Kidney capillary endothelial cell (primary cell): ENCODE measurements at regions not wholly inside any gene's neighbourhood (a gene's known extent, or its start where the extent isn't known, plus 50 kb on each side); places are given as distances from the start of the nearest gene placed in this dataset.
A peak's percentile ranks its signal among the peaks of the same experiment; 100 is the strongest.

Experiments
- DNase-seq: peaks from one replicate; pipeline ENCODE4 v3.0.0-alpha.2; 2018; ENCODE audit warnings: low spot score

DNA sequence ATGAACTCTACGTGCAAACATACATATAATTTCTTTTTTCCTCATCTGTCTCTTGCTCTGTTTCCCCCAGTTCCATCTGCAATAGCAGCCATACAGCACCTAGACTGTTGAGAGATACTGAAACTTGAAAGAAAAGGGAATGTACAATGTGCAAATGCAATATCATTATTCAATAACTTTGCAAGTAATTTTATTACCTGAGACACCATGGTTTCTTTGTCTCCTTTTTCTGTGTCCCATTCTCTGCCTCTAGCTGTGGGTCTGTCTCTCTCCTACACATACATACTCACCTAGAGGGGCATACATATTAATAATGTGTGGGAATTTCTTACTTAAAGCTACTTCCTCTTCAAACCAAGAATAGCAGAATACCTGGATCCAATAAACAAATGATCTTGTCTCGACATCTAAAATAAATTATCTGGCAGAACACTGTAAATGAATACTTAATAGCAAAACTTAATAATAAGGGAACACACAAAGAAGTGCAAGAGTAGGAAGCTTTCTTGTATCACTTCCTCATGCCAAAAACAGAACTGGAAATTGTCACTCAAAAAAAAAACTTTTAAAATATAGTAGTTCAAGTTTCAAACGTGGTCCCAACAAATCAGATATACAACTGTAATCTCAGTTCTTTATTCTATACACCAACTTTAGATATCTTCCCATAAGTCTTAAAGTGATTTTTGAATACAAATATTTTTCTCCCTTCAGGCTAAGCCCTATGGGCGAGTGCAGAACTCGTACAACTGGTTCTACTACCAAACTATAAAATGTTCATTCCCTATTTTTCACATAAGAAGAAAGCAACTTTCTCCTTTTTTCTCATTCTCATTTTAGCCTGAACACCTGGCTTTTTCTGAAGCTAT, 194.6 kb downstream of the NRIP1 start:
- DNase-seq, result no peak

DNA sequence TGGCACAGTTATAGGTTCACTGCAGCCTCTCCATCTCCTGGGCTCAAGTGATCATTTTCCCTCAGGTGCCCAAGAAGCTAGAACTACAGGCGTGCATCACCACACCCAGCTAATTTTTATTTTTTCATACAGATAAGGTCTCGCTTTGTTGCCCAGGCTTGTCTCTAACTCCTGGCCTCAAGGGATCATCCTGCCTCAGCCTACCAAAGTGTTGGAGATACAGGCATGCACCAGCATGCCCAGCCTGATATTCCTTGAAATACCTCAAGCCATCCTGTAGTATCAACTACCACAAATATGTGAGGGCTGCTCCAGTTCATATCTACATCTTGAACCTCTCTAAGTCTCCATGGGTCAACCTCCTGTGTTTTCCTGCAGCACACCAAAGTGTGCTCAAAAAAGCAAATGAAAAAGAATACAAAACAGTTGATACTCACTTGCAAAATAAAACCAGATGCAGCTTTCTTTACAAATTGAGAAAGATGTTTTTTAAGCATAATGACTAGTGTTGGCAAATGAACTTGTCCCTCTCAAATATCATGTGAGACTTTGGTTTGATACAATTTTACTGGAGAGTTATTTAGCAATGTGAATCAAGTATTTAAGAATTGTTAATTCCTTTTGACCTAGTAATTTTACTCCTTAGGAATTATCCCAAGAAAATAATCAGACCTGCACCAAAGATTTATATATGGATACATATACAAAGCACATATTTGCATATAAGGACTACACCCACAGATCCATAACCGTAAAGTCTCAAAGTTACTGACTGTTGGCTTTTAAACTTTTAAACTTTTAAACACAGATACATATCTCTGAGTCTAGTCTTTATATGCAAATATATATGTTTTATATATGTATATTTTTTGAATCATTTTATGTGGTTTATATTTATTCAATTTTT, 197.7 kb downstream of the NRIP1 start:
- DNase-seq, result no peak

DNA sequence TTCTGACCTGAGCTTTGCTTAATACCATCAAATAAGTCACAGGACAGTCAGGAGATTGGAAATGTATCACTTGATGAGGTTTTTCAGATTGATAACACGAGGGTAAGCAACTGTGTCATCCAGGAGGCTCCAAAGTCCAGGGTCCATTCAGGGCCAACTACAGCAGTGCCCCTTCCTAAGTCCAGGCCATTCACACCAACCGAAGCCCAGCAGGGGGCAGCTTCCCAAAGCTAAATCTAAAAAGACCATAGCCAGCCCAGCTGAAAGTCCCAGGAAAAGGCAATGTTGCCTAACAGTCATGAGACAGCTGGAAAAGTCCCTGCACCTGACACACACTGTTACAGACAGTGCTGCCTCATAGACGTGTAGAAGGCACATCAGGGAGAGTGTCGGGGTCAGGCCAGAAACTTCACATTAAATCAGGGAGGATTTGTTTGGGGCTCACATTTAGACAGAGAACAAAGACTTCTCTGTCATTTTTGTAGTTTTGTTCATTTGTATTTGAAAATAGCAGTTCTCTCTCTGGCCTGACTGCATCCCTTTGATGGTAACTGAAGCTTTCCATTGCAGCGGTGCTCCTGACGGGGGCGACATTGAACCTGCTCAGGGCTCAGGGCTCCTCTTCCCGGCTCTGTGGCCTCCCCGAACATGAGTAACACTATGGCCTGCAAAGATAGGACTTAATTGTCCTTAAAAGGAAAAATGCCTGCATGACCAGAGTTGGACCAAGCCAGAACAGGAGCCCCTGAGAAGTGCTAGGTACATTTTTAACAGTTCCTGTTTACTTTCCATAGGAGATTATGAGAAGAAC, 200.4 kb downstream of the NRIP1 start:
- peak; percentile 71 for DNase-seq

DNA sequence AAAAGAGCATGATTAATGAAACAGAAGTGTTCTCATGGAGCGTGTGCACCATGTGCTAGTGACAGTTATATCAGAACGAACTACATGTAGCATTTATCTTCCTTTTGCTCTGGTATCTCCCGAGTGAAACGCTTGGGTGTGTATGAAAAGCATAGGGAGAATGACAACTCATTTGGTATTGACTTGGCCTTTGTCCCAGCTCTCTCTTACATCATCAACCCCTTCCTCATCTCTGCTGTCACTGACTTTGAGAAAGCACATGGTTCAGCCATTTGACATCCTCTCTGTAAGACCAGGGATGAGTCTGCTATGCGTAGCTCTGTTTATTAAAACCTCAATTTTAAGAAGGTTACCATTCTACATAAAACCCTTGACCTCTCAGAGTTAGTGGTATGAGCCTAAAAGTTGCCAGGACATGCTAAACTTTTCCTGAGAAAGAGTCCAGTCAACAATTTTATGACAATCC, 201.0 kb downstream of the NRIP1 start:
- no peak for DNase-seq

DNA sequence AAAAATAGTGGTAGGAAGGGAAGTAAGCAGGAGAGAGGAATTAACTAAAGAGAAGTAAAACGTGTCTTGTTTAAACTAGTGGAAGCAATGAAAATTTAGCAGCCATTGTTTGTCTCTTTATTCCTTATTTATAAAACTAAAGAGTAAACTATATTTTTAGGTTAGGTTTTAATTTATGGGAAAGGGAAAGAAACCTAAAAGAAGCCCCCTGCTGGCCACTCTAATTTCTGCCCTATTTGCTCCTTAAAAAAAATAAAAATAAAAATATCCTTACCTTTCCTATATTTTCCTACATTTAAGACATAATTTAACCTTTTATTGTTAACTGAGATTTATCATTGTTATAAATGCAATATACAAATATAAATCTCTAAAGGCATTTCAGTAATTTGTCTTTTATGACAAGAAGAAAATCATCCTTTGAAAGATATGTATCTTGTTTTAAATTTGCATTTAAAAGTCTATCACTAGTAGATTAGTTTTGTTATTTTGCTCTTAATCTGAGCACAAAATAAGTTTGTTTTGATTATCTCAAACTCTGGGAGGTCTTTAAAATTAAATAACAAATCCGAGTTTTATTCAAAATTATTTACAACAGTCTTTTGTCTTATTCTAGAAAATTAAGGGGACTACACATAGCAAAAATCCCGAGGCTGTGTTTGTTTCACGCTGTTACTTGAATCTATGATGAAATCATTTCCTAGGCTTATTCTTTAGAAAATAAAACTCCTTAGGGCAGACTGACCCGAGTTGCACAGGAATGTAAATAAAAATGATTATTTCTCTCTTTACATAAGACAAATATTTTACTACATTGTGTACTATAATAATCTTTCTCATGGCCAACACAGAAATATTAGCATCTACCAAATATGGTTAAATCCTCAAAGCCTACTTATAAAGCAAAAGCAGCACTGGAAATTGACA, 201.7 kb downstream of the NRIP1 start:
- peak; percentile 37 for DNase-seq

DNA sequence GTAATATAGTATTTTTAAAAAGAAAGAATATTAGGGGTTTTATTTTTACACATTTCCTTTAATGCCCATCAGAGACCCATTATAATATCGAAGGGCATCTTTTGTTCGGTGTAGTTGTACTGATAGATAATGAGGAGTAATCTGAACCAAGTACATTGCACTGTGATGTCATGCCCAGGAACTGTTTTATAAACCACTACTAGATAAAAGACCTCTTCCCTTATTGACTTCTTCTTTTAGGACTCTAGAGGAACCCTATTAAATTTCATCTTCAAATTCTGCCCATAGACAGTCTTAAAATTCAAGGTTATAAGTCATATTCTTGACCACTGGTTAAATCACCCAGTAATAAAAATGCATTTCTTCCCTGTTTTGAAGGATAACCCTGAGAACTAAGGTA, 206.5 kb downstream of the NRIP1 start:
- DNase-seq, result no peak

DNA sequence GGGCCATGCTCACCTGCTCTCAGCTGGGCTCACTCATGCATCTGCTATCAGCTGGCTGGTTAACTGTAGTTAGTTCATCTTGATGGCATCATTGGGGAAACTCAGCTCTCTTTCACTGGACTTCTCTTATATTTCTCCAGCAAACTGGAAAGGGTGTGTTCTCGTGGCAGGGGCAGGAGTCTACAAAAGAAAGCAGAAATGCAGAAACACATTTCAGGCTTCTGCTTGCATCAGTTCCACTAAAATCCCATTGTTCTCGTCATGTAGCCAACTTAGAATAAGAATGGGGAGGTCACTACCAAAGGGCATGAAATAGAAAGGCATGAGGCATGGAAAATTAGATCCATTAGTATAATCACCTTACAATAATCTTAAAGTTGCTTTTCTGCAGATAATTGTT, 207.3 kb downstream of the NRIP1 start:
- DNase-seq, result no peak

DNA sequence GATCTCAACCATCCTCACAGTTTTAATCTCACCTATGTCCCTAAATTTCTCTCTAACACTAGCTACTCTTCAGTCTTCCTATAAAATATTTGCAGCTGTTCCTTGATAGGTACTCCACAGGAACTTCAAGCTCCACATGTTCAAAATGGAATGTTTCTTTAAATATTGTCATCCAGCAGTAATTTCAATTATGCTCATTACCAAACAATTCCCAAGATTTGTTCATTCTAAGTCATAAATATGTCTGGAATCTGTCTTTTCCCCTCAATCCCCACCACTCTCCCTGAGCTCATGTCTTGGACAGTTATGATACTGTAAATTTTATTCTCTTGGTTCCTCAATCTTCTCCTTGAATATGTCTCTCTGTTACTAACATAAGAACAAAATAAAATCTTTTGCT, 214.4 kb downstream of the NRIP1 start:
- no peak for DNase-seq

DNA sequence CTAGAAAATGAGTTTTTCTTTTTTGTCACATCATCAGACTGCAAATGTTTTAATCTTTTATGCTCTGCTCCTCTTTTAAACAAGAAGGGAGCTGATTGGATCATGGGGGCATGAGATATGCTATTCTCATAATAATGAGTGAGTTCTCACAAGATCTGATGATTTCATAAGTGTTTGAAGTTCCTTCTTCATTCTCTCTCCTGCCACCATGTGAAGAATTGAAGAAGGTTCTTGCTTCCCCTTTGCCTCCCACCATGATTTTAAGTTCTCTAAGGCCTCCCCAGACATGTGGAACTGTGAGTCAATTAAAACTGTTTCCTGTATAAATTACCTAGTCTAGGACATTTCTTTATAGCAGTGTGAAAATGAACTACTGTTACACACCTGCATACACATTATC, 218.2 kb downstream of the NRIP1 start:
- DNase-seq, result no peak

DNA sequence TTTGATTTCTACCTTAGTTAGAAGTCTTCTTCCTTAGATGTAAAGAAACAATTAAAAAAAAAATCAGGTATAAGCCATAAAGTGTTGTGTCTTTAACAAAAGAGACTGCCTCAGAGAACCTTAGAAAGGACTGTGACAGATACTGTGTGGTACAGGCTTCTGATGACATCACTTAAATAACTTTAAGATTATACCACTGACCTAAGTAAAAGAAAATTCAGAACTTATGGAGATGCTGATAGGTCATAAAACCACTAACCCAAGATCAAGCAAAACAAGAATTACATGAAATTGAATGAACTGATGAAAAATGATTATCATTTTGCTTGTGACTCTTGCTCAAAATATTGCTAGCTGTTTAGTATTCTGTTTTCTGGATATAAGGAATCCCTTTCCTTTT, 220.8 kb downstream of the NRIP1 start:
- no peak for DNase-seq

DNA sequence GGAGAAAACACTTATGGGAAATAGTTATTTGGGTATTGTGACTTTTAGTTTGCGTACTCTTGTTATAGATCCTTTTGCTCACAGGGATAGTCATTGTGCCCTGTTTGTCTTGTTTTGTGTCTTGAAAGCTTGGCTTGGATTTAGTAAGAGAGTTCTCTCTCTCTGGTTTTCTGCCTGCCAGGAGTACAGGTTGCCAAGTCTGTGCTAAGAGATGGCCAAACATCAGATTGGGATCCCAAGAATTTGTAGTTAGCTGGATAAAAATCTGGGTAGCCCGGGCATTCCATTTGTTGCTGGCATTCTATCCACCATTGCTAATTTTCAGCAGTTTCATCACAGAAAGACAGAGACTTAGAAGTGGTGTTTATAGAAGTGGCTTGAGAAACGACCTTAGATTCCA, 222.2 kb downstream of the NRIP1 start:
- DNase-seq, result no peak

DNA sequence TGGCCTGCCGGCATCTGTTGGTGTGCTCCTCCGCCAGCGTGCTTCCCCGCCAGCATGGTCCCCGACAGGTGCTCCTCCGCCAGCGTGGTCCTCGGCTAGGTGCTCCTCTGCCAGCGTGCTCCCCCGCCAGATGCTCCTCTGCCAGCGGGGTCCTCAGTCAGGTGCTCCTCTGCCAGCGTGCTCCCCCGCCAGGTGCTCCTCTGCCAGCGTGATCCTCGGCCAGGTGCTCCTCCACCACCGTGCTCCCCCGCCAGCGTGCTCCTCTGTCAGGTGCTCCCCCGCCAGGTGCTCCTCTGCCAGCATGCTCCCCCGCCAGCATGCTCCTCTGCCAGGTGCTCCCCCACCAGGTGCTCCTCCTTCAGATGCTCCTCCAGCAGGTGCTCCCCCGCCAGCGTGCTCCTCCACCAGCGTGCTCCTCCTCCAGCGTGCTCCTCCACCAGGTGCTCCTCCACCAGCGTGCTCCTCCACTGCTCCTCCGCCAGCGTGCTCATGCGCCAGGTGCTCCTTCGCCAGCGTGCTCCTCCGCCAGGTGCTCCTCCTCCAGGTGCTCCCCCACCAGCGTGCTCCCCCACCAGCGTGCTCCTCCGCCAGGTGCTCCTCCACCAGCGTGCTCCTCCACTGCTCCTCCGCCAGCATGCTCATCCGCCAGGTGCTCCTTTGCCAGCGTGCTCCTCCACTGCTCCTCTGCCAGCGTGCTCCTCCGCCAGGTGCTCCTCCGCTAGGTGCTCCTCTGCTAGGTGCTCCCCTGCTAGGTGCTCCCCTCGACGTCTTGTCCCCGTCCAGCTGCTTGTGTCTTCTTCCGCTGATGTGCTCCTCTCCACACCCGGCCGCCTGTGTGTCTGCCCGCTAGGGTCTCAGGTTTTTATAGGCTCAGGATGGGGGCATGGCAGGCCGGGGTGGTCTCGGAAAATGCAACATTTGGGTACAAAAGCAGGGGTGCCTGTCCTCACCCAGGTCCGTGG, 223.0 kb downstream of the NRIP1 start:
- DNase-seq, result no peak

DNA sequence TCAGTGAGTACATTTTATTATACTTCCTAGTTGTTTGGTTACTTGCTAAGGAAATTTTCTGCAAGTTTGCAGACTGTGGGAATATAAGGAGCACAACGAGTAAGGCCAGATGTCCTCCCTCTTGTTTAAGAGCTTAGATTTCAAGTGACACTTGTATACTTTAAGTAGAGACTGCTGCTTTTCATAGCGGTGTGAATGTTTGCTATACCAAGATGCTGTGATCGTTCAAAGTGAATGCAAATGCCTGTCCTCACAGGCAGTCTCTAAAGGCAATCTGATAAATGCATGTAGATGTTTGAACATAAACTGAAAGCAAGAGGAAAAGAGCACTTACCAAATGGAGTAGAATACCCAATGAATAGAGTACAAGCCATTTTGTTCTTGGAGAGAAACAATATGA, 226.4 kb downstream of the NRIP1 start:
- DNase-seq, result no peak

DNA sequence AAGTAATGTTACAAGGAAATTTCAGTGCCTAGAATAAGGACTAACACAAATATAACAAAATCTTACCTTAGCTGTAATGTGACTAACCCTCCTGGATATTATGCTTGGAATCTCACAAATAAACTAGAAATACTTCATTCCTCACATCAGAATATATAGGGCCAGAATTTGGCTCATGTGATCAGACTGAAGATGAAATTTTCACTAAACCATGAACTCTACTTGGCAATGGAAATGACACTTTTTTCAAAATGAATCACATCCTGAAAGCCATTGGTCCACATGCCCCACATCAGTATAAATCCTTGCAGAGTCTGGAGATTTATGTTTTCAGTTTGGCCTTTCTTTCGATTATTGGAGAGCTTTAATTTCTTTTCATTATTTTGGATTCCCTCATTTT, 227.8 kb downstream of the NRIP1 start:
- peak; percentile 10 for DNase-seq

DNA sequence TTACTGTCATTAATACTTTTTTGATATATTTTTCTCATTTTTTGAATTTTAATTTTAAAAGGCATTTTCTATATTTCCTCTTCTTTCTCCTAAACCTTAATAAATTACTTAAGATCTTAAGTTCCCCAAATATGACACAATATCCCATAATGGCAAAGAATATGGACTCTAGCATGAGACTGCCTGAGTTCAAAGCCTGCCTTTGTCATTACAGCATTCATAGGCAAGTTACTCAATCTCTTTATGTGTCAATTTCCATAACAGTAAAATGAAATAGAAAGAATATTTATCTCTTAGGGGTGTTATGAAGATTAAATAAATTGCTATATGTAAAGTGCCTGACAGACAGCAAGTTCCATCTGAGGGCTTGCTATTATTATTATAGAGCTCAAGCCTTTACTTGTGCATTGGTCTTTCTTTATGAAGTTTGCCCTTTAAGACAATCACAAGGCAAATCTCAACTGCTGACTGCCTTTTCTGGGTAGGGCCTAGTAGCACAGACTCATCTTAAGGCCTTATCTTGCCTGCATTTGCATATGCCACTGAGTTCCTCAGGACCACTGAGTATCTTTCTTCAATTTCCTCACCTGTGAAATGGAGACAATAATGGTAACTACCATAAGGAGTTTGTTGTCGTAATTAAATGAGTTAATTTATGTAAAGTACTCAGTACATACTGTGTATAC, 231.0 kb downstream of the NRIP1 start:
- DNase-seq, result no peak

DNA sequence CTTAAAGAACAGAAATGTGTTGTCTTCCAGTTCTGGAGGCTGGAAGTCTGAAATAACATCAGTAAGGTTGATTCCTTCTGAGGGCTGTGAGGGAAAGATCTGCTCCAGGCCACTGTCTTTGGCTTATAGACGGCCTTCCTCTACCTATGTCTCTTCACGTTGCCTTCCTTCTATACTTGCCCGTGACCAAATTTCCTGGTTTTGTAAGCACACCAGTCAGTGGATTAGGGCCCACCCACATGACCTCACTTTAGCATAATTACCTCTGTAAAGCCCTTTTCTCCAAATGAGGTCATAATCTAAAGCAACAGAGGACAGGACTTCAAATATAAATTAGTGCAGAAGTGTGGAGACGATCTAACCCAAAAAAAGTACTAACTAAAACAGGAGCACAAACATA, 231.6 kb downstream of the NRIP1 start:
- no peak for DNase-seq

DNA sequence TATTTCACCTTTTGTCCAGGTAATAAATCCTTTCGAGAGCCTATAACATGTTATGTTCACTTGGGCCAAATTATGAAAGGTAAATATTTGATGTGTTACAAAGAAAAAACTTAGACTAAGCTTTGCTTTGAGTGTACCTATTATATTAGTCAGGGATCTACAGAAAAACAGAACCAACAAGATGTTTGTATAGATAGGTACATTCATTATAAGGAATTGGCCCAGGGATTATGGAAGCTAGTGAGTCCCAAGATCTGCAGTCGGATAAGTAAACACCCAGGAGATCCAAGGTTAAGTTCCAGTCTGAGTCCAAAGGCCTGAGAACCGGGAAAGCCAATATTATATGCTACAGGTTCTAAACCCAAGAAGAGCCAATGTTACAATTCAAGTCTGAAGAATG, 234.5 kb downstream of the NRIP1 start:
- no peak for DNase-seq

DNA sequence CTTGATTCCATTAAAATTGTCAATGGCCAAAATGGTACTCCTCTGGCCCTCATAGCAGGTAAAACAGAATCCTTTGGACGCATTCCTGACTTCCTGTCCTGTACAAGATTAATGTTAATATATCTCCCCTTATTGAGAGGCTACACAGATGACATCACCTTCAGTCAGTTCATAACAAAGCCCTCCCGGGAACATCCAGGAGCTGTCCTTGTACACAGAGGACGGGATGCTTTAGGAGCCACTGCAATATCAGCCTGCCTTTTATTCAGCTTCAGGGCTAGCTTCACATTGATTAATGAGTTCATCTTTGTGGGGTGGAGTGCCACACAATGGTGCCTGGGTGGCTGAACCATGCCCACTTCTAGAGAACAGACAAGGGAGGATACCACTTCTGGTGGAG, 235.1 kb downstream of the NRIP1 start:
- no peak for DNase-seq

DNA sequence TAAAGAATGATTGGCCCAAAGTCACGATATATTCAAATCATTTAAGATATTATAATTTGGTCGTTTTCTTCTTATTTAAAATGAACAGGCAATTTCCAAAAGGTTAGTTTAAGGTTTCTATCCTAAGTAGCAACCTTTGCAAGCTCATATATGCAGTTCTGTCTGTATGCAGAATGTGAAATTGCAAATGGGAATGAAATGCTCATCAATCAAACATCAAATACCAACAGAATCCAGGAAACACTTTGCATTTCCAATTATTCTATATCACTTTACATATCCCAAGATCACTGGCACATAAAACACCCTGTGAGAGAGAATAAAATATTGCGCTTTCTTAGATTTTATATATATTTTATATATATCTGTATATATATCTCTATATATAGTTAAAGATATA, 237.3 kb downstream of the NRIP1 start:
- DNase-seq, result no peak
